GM12873 (cell line): ENCODE measurements at regions not wholly inside any gene's neighbourhood (a gene's known extent, or its start where the extent isn't known, plus 50 kb on each side); places are given as distances from the start of the nearest gene placed in this dataset.

Source experiments
- TF ChIP-seq, protein P1 (sequence below): IDR thresholded peaks from 2 replicates; pipeline ENCODE4 v1.5.1; 2012; ENCODE audit warnings: low read depth, mild to moderate bottlenecking, moderate library complexity, low read length, control low read depth; ENCODE audit not compliant: insufficient read depth; ENCODE audit errors: missing control alignments

DNA sequence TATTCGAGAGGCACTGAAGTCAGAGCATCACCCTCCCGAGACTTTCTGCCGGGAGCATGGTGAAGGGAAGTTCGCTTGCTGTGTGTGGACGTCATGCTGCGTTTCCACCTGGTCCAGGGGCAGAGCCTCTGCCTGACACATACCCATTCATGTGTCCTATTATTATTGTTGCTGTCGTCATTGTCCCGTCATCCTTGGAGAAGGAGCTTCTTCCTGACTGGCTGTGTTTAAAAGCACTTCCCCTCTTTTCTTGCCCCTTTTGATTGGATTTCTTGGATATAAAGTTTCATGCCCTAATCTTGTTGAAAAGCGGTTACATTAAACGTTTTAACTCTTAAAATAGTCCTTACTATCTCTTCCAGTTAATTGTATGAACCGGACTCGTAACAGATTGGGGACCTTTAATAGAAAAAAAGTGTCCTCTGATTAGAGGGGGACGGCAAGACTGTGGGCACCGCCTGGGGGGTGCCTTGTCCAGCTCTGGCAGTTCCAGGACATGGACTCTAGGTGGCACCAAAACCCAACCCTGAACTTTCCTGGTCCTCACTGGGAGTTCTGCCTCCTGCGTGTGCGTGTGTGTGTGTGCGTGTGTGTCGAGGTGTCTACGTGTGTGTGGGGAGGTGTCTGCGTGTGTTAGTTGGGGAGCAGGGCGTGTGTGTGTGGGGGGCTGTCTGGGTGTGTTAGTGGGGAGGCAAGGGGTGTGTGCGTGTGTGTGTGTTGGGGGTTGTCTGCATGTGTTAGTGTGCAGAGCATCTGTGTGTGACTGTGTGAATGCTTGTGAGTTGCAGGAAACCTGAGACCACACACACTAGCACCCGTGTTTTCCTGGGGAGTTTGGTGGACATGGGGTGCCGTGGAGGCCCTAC is 133.3 kb upstream of the CIBAR2 start:
- TF ChIP-seq, protein P1, sequence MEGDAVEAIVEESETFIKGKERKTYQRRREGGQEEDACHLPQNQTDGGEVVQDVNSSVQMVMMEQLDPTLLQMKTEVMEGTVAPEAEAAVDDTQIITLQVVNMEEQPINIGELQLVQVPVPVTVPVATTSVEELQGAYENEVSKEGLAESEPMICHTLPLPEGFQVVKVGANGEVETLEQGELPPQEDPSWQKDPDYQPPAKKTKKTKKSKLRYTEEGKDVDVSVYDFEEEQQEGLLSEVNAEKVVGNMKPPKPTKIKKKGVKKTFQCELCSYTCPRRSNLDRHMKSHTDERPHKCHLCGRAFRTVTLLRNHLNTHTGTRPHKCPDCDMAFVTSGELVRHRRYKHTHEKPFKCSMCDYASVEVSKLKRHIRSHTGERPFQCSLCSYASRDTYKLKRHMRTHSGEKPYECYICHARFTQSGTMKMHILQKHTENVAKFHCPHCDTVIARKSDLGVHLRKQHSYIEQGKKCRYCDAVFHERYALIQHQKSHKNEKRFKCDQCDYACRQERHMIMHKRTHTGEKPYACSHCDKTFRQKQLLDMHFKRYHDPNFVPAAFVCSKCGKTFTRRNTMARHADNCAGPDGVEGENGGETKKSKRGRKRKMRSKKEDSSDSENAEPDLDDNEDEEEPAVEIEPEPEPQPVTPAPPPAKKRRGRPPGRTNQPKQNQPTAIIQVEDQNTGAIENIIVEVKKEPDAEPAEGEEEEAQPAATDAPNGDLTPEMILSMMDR: peak; percentile 93

DNA sequence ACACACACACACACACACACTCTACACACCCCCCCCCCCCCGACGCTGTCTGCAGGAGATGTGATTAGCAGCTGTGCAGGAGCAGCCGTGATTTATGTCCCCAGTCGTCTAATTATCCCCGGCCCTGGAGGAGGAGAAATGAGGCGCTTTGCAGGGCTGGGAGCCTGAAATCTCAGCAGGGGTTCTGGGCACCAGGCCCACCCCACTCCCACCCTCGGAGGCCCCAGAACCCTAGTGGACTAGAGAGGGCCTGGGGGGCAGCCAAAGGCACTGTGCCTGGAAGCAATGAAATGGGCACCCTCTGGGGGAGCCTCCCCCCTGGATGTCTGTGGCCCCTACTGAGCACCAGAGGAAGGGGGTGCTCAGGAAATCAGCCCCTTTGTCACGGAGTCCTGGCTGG is 134.2 kb upstream of the CIBAR2 start:
- TF ChIP-seq, protein P1: no peak

DNA sequence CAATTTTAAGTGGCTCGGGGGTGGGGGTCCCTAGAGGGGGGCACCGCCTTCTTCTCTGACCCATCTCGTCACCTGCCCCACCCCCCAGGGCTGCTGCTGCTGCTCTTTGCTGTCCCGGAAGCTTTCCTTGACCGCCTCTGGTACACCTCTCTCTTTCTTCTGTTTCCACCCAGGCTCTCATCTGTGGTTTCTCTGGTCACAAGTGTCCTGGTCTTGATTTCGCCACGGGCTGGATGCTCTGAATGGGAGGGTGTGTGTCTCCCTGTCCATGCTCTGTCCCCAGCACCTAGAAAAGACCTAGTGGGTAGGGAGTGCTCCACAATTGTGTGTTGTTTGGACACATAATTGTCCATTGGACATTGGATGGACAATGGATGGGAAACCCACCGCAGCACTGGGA is 134.7 kb upstream of the CIBAR2 start:
- TF ChIP-seq, protein P1: no peak

DNA sequence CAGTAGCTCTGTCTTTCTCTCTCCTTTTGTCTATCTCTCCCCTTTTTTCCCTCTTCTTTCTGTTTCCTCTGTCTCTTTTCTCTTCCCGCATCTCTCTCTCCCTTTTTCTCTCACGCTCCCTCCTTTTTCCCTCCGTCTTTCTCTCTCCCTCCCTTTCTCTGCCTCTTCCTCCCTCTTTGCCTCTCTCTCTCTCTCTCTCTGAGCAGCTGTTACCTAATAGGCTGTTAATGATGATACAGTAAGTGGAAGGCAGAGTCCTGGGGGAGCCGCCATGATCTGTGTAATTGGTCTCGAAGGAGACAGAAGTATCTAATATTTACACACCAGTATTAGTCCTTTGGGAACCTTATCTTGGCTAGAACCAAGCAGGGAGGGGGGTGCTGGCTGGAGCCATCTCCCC is 136.1 kb upstream of the CIBAR2 start:
- TF ChIP-seq, protein P1: no peak

DNA sequence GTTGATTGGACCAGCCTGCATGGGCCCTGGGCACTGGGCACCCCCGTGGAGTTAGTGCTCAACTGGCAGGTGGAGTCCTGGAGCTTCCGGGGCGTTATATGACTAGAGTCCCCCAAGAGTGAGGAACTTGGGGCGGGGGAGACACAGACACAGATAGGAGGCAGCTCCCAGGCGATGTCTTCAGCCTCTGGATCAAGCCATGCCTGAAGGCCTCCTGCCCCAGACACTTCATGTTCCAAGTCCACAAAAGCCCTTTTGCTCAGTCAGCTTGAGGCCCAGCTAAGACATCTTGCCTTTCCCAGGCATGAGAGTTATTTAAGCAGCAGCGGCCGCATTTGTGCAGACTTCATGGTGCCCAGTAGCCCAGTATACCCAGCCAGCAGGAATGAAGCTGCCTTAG is 136.6 kb upstream of the CIBAR2 start:
- TF ChIP-seq, protein P1: no peak

DNA sequence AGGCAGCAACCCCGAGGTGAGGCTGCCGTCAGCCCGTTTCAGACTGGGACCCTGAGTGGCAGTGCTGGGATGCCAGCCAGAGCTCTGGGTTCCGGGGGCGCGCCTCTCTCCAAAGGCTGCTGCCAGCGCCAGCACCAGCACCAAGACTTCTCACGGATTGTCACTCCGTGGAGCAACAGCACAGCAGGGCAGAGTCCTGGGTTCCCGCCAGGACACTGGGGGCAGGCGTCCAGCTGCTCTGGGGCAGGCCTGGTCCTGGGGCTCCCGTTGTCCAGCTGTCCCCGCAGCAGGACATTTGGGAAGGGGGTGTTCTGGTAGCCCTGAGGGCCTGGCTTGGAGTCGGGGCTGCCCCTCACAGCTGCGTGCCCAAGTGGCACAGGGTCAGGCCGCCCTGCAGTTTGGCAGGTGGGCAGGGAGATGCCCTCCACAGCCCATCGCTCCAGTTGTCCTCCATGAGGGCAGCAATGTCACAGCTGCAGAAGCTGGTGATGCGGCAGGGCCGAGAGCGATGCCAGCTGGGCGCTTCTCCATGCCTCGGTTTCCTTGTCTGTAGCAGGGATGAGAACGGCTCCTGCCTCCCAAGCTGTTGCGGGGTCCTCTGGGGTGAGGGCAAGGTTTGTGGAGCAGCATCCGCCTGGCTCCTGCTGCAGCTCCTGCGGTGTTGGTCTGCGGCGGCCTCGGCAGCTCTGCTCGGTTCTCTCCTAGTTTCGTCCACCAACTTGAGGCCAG is 137.3 kb upstream of the CIBAR2 start:
- TF ChIP-seq, protein P1: no peak

DNA sequence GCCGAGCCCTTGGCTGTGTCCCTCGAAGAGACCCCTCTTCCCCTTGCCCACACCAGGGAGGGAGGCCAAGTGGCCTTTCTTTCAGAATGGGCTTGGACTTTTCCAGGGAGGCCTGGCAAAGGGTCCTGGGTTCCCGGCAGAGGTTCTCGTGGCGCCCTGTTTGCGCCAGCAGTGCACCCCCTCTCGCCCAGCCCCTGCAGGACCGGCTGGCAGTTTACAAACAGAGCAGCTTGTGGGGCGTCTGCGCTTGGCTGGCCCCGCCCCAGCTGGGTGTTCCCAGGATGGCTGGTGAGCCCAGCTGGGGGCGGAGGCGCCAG is 137.8 kb upstream of the CIBAR2 start:
- TF ChIP-seq, protein P1: no peak
